OCI-LY1 (cell line): ENCODE measurements at regions not wholly inside any gene's neighbourhood (a gene's known extent, or its start where the extent isn't known, plus 50 kb on each side); places are given as distances from the start of the nearest gene placed in this dataset.

ENCODE experiments used
- H2AFZ ChIP-seq: fragments of 200-600 bp; sonication (generic), shearing (Covaris generic); 2 replicates; pipeline ENCODE4 v1.6.0; 2014; ENCODE audit warnings: antibody characterized with exemption, mild to moderate bottlenecking, low read length
- H3F3A ChIP-seq: fragments of 200-600 bp; sonication (generic), shearing (Covaris generic); 2 replicates; pipeline ENCODE4 v1.6.0; 2014; ENCODE audit warnings: mild to moderate bottlenecking, antibody characterized with exemption, low read length, moderate library complexity; ENCODE audit not compliant: insufficient read depth
- H3K27ac ChIP-seq: fragments of 200-600 bp; sonication (generic); 2 replicates; pipeline ENCODE4 v1.5.1; 2014; ENCODE audit warnings: low read length, mixed run types, mild to moderate bottlenecking, low read depth; ENCODE audit not compliant: poor library complexity, severe bottlenecking
- H3K27me3 ChIP-seq: fragments of 200-600 bp; sonication (generic); 2 replicates; pipeline ENCODE4 v1.6.0; 2014; ENCODE audit warnings: antibody characterized with exemption, mild to moderate bottlenecking, low read length, moderate library complexity; ENCODE audit not compliant: insufficient read depth
- H3K36me3 ChIP-seq: fragments of 200-600 bp; sonication (generic); 2 replicates; pipeline ENCODE4 v1.6.1; 2014; ENCODE audit warnings: mild to moderate bottlenecking, antibody characterized with exemption, low read length, moderate library complexity, mixed read lengths; ENCODE audit not compliant: insufficient read depth
- H3K4me1 ChIP-seq: fragments of 200-600 bp; sonication (generic); 2 replicates; pipeline ENCODE4 v1.5.1; 2014; ENCODE audit warnings: mild to moderate bottlenecking, low read length, moderate library complexity; ENCODE audit not compliant: insufficient read depth, severe bottlenecking
- H3K4me2 ChIP-seq: fragments of 200-600 bp; sonication (generic), shearing (Covaris generic); 2 replicates; pipeline ENCODE4 v1.6.1; 2014; ENCODE audit warnings: low read length
- H3K4me3 ChIP-seq: fragments of 200-600 bp; sonication (generic); 2 replicates; pipeline ENCODE4 v1.5.1; 2014; ENCODE audit warnings: low read length, low read depth, mild to moderate bottlenecking, mixed read lengths; ENCODE audit not compliant: poor library complexity, severe bottlenecking
- H3K79me2 ChIP-seq: fragments of 200-600 bp; shearing (Covaris generic); 2 replicates; pipeline ENCODE4 v1.6.1; 2016; ENCODE audit warnings: mixed run types, low read length, mixed read lengths; ENCODE audit not compliant: insufficient read depth
- H3K9ac ChIP-seq: fragments of 200-600 bp; sonication (generic), shearing (Covaris generic); 2 replicates; pipeline ENCODE4 v1.6.1; 2014; ENCODE audit warnings: mild to moderate bottlenecking, low read length, mixed read lengths
- H3K9me2 ChIP-seq: fragments of 200-600 bp; sonication (generic), shearing (Covaris generic); 2 replicates; pipeline ENCODE4 v1.6.1; 2014; ENCODE audit warnings: low read depth, mild to moderate bottlenecking, low read length, mixed read lengths
- H3K9me3 ChIP-seq: fragments of 200-600 bp; shearing (Covaris generic); 2 replicates; pipeline ENCODE4 v1.6.1; 2014; ENCODE audit warnings: low read length, mixed read lengths
- H4K20me1 ChIP-seq: fragments of 200-600 bp; sonication (generic), shearing (Covaris generic); 2 replicates; pipeline ENCODE4 v1.6.0; 2016; ENCODE audit warnings: mild to moderate bottlenecking, low read length; ENCODE audit not compliant: insufficient read depth
- EZH2 ChIP-seq: fragments of 200-600 bp; sonication (generic), shearing (Covaris generic); IDR thresholded peaks from 2 replicates; pipeline ENCODE4 v1.8.0; 2017; ENCODE audit warnings: borderline replicate concordance, mixed run types, mild to moderate bottlenecking, antibody characterized with exemption, low read length, moderate library complexity, mixed read lengths
- TF ChIP-seq, protein P1 (sequence below): fragments of 200-600 bp; sonication (generic), shearing (Covaris generic); IDR thresholded peaks from 2 replicates; pipeline ENCODE4 v1.5.1; 2017; ENCODE audit warnings: mild to moderate bottlenecking, antibody characterized with exemption, low read length, moderate library complexity, mixed read lengths

DNA sequence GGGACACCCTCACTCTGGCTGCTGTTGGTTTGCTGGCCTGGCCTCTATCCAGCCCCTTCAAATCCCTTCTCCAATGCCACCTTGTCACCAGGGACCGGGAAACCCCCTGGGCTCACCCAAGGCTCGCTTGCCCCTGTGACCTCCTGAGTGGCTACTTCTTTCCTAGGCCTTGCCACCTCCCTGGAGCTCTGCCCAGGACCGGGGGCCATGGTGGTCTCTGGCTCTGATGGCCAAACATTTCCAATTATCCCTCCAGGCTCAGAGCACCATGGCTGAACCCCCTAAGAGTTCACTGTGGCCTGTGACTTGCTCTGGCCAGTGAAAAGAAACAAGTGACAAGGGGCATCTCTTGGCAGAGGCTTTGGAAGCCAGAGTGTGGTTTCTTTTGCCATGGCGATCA, 237.6 kb downstream of the TFCP2L1 start:
- no peaks in the 10 kb centered on the region for H4K20me1 ChIP-seq
- H3K4me3 ChIP-seq: no peak overlapping the region
- H3K27me3 ChIP-seq: no peaks in the 10 kb centered on the region
- H3K27ac ChIP-seq: no peak overlapping the region
- H3K4me2 ChIP-seq: no peak overlapping the region
- no peaks in the 10 kb centered on the region for H3K9me2 ChIP-seq
- H3K9me3 ChIP-seq: no peaks in the 10 kb centered on the region
- no peaks in the 10 kb centered on the region for H3F3A ChIP-seq
- H3K4me1 ChIP-seq: no peaks in the 10 kb centered on the region
- H3K9ac ChIP-seq: no peak overlapping the region
- TF ChIP-seq EZH2: no peak
- TF ChIP-seq, protein P1, sequence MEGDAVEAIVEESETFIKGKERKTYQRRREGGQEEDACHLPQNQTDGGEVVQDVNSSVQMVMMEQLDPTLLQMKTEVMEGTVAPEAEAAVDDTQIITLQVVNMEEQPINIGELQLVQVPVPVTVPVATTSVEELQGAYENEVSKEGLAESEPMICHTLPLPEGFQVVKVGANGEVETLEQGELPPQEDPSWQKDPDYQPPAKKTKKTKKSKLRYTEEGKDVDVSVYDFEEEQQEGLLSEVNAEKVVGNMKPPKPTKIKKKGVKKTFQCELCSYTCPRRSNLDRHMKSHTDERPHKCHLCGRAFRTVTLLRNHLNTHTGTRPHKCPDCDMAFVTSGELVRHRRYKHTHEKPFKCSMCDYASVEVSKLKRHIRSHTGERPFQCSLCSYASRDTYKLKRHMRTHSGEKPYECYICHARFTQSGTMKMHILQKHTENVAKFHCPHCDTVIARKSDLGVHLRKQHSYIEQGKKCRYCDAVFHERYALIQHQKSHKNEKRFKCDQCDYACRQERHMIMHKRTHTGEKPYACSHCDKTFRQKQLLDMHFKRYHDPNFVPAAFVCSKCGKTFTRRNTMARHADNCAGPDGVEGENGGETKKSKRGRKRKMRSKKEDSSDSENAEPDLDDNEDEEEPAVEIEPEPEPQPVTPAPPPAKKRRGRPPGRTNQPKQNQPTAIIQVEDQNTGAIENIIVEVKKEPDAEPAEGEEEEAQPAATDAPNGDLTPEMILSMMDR: no peak
- no peaks in the 10 kb centered on the region for H3K79me2 ChIP-seq
- no peaks in the 10 kb centered on the region for H3K36me3 ChIP-seq
- no peak overlapping the region for H2AFZ ChIP-seq

DNA sequence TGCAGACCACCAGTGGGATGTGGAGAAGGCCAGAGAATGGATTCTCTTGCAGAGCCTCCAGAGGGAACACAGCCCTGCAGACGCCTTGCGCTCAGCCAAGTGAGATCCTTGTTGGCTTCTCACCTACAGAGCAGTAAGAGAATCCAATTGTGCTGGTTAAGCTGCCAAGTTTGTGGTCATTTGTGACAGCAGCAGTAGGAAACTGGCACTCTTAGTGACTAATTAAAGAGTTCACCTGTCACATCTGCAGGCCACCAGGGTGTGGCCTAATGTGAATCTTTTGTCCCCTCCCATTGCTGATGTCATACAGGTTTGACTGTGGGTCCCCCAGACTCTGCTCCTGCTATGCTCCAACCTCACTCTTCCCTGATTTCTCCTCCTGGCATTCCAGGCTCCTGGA, 235.9 kb downstream of the TFCP2L1 start:
- TF ChIP-seq, protein P1: no peak
- TF ChIP-seq EZH2: no peak
- no peaks in the 10 kb centered on the region for H3K9me2 ChIP-seq
- no peaks in the 10 kb centered on the region for H3F3A ChIP-seq
- H3K9ac ChIP-seq: no peak overlapping the region
- H3K36me3 ChIP-seq: no peaks in the 10 kb centered on the region
- no peak overlapping the region for H3K4me2 ChIP-seq
- no peak overlapping the region for H3K27ac ChIP-seq
- H3K9me3 ChIP-seq: no peaks in the 10 kb centered on the region
- H2AFZ ChIP-seq: no peak overlapping the region
- H4K20me1 ChIP-seq: no peaks in the 10 kb centered on the region
- no peak overlapping the region for H3K4me3 ChIP-seq
- H3K79me2 ChIP-seq: no peaks in the 10 kb centered on the region
- H3K27me3 ChIP-seq: no peaks in the 10 kb centered on the region; the same call in 1 of the 2 replicates
- no peaks in the 10 kb centered on the region for H3K4me1 ChIP-seq

DNA sequence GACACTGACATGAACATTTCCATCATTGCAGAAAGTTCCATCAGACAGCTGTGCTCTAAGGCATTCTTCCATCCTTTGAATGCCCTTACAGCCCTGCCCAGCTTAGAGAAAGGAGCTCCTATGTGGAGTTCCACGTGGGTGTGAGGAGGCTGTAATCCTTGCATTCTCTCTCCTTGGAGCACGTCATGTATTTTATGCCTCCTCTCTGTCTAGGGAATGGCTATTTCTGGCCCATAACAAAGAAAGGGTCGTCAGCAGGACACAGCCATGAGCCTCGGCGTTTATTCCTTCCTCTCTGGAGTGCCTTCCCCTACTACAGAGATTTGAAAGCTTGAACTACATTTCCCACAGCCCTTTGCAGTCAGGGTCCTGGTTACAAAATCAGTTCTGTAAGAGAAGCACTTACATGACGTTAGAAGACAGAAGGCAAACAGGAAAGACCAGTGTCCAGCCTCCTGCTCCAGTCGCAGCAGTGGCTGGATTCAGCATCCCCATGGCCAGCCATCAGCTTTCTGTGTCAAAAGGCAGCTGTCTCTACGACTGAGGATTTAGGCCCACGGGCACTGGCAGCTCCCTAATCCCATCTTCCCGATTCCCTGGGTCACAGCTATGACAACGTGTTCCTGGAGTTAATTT, 234.9 kb downstream of the TFCP2L1 start:
- TF ChIP-seq, protein P1: no peak
- TF ChIP-seq EZH2: no peak
- H4K20me1 ChIP-seq: no peaks in the 10 kb centered on the region
- H3K79me2 ChIP-seq: no peaks in the 10 kb centered on the region
- no peaks in the 10 kb centered on the region for H3K36me3 ChIP-seq
- H3K27me3 ChIP-seq: no peaks in the 10 kb centered on the region; the same call in 1 of the 2 replicates
- no peak overlapping the region for H2AFZ ChIP-seq
- no peaks in the 10 kb centered on the region for H3K9me3 ChIP-seq
- no peak overlapping the region for H3K4me2 ChIP-seq
- no peaks in the 10 kb centered on the region for H3F3A ChIP-seq
- no peaks in the 10 kb centered on the region for H3K9me2 ChIP-seq
- H3K4me1 ChIP-seq: no peaks in the 10 kb centered on the region
- H3K27ac ChIP-seq: no peak overlapping the region
- no peak overlapping the region for H3K4me3 ChIP-seq
- no peak overlapping the region for H3K9ac ChIP-seq
